Superior temporal gyrus (tissue), 1 donor: ENCODE measurements at regions not wholly inside any gene's neighbourhood (a gene's known extent, or its start where the extent isn't known, plus 50 kb on each side); places are given as distances from the start of the nearest gene placed in this dataset.
"Not testable (repeated sequence)": the region's sequence is repeated elsewhere in the genome, so short reads cannot be mapped to it uniquely, and the experiment has no call there.

ENCODE experiments used
- DNase-seq: peaks from one replicate; pipeline ENCODE4 v3.0.0-alpha.2; 2016; ENCODE audit errors: extremely low spot score

- DNase-seq, result no peak
Observed at GRCh38 chr16:47861999-47862398, 293.8 kb downstream of the ABCC12 start.

- DNase-seq, result no peak
Observed at GRCh38 chr16:47858333-47858982, 297.3 kb downstream of the ABCC12 start.

GRCh38 chr16:47855431-47855830 lies 300.4 kb downstream of the ABCC12 start:
- DNase-seq, result no peak

DNA sequence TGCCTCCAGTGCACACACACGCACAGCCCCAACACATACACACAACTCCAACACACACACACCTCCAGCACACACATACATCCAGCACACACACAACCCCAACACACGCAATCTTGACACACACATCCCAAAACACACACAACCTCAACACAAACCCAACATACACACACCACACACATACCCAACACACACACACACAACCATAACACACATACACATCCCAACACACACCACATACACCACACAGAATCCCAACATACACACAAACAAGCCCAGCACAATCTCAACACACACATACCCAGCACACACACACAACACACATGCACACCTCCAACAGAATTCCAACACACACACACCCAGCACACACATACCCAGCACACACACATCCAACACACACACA lies 301.1 kb downstream of the ABCC12 start:
- no peak for DNase-seq

- DNase-seq, result no peak
Observed at GRCh38 chr16:47852991-47853390, 302.8 kb downstream of the ABCC12 start.

DNA sequence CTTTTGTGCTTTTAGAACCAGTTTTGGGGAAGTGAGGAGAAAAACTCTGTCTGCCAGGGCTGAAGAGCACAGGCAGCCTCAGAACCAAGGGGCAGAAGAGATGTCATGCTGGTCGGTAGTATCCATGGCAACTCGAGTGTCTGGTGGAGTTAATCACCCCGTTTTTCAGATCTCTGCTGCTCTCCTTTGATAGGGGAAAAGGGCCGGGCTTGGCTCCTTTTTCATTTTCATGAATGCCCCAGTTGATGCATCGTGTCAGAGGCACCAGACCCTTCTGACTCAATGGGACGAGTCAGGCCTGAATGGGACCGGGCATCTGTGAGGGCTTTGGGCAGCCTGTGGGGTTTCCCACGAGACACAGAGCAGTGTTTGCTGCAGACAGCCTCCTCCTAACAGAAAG lies 304.6 kb downstream of the ABCC12 start:
- DNase-seq, result peak; percentile 54

DNA sequence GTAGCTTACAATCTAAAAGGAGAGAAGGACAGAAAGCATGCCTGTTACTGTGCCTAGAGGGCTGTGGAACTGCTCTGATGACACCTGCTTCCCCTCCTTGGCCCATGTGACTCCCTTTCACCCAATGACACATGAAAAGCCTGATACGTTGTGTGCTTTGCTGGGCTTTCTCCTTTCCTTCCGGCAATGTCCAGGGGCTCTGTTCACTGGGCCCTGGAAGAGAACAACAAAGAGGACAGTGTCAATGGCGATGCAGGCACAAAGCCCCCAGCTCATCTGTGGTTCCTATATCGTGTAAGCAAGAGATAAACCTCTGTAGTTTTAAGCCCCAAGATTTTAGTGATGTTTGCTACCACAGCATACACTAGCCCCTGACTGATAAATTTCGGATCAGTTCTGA lies 306.1 kb downstream of the ABCC12 start:
- no peak for DNase-seq

DNA sequence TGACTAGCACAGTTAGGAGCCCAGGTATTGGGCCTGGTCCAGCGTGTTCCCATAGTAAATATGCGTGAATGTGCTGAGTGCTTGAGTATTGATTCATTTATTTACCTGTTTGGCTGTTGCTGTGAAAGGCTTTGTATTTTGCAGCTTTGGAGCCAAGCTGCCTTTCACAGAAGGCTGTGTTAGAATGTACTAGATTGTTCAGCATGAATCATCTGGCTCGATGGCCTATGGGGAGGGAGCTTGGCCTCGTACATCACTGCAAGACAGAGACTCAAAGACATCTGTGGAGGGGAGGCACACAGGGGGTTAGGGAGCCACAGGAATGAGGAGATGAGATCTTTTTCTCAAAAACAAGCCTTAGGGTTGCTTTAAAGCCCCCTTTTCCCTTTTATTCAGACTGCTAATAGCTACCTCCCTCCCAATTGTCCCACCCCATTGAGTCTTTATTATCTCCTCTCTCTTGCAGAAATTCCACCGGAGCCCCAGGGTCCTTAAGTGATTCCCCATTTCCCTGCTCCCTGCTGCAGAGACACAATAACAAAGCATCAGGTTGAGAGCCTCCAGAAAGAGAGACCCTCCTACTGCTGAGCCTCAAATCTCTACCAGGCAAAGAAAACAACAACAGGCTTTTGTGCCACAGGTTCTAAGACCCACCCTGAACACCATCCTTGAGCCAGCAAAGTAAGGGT lies 307.2 kb downstream of the ABCC12 start:
- peak; percentile 88 for DNase-seq

DNA sequence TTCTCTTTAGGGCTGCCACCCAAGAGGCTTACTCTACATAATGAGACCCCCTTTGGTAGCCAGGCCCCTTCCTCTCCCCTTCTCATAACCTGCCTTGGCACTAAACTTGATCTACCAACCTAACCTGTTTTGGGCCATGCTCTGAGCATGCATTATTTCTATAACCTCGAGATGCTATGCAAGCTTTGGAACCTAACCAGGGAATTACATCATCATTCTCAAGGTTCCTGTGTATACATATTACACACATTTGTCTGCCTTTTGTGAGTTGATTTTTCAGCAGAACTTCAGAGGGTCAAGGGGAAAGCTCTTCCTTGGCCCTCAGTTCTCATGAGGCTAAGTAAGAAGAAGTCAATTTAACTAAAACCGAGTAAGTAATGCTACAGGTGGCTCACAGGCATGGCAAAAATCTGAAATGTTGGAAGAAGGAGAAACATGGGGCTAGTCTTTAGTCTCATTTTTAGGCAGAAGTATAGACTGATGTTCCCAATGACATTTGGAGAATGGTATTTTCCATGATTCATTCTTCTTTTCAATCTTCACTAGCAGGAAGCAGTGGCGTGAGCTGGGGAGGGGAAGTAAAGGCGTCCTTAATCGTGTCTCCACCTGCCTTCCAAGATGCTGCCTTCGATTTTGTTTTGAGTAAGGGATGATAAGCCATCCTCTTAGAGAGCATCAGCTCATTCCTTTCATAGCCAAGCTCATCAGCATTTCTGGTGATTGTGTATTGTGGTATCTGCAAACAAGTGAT lies 308.4 kb downstream of the ABCC12 start:
- DNase-seq, result no peak

DNA sequence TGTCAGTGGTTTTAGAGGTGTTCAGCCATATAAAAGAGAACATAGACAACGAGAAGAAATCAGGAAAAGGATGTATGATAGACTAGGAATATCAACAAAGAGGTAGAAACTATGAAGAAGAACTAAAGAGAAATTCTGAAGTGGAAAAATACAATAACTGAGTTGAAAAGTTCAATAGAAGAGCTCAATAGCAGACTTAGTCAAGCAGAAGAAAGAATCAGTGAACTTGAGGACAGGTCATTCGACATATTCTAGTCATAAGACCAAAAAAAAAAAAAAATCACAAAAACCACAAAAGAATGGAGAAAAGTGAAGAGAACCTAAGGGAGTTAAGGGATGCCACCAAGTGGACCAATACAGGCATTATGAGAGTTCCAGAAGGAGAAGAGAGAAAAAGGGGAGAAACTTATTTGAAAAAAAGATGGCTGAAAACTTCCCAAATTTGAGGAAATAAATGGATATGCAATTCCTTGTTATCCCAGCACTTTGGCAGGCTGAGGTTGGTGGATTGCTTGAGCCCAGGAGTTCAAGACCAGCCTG lies 321.2 kb downstream of the ABCC12 start:
- DNase-seq, result no peak

- DNase-seq, result no peak
Observed at GRCh38 chr16:47833771-47834170, 322.0 kb downstream of the ABCC12 start.

DNA sequence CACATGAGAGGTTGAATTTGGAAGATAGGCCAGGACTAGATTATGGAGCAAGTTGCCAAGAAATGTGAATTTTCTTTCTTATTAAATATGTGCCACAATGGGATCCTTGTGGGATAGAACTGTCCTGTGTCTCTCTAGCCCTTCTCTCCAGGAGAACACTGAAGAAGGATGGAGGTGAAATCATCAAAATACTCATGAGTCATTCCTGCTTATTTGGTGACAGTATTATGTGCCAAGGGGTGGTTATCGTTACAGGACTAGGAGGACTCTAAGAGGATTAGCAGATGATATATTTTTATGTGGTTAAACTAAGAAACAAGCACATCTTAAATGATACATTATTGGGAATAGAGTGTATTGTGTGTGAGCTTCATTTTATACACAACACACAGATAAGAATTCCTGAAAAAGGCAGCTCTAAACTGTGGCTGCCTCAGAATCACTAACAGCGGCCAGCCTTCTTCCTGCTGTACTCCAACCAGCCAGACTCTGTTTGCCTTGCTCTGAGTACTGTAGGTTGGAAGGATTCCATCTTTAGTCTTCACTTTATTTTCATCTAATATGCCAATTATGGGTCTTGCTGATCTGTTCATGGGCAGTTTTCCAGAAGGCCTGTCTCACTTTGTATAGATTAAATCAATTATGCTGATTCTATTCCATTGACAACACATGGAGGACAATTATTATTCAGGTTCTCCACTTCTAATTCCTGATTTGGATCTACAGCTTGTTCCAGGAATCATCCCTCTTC lies 325.8 kb downstream of the ABCC12 start:
- DNase-seq, result no peak

- peak; percentile 76 for DNase-seq
Observed at GRCh38 chr16:47826070-47826469, 329.7 kb downstream of the ABCC12 start.

DNA sequence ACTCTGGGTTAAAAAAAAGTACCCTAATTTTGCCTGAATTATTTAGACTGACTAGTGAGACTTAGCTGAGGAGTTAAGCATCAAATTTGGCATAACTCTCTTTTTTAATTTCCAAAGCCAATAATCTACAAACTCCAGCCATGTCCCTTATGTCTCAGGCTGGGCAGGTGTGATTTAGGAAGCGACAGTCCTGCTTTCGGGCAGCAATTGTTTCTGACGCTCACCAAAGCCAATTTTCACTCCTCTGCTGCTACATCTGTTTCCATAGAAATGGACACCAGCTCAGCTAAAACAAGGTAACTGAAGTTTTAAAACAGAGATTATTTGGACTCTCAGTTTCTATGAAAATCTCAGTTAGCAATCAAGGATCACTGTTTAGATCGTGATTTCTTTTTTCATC lies 338.7 kb downstream of the ABCC12 start:
- DNase-seq, result no peak

GRCh38 chr16:47816511-47816910 lies 339.3 kb downstream of the ABCC12 start:
- no peak for DNase-seq

GRCh38 chr16:47815655-47816054 lies 340.1 kb downstream of the ABCC12 start:
- DNase-seq, result no peak

DNA sequence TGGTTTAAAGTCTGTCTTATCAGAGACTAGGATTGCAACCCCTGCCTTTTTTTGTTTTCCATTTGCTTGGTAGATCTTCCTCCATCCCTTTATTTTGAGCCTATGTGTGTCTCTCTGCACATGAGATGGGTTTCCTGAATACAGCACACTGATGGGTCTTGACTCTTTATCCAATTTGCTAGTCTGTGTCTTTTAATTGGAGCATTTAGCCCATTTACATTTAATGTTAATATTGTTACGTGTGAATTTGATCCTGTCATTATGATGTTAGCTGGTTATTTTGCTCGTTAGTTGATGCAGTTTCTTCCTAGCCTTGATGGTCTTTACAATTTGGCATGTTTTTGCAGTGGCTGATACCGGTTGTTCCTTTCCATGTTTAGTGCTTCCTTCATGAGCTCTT lies 344.0 kb downstream of the ABCC12 start:
- not testable (repeated sequence) for DNase-seq

DNA sequence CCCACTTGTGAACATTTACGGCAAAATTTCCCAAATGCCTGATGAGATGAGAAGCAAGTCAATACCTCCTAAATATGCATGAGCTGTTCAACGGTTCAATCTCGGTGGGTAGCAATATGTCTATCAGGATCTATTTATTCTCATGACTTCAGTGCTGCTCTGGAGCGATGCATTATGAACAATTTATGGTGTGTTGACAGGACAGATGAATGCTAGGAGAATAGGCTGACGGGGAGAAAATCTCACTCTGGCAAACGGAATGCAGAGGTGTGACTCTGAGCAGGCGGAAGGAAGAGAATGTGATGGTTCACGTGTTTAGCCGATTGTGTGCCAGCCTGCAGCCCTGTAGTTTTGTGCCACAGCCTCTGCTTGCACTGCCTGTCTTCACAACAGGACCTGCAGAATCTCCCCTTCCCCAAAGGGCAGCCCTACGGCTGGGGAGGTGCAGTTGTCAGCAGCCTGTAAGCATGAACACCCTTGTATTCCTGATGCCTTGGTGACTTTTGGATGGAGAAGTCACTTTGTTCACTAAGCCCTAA lies 345.2 kb downstream of the PHKB start:
- no peak for DNase-seq

DNA sequence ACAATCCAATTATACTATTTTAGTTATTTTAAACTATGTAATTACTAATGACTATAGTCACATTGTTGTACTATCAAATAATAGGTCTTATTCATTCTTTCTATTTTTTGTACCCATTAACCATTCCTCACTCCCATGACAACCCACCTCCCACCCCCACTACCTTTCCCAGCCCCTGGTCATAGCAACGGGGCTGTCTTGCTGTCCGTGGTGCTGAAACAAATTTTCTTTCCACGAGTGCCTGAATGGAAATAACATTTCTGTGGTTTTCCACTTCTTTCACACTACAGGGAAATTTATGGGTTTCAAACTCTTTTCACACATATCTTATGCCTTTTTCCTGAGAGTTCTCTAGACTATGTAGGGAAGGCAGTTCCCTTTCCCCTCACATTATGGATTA lies 326.6 kb downstream of the PHKB start:
- DNase-seq, result no peak

- no peak for DNase-seq
Observed at GRCh38 chr16:47781673-47782072, 320.5 kb downstream of the PHKB start.

DNA sequence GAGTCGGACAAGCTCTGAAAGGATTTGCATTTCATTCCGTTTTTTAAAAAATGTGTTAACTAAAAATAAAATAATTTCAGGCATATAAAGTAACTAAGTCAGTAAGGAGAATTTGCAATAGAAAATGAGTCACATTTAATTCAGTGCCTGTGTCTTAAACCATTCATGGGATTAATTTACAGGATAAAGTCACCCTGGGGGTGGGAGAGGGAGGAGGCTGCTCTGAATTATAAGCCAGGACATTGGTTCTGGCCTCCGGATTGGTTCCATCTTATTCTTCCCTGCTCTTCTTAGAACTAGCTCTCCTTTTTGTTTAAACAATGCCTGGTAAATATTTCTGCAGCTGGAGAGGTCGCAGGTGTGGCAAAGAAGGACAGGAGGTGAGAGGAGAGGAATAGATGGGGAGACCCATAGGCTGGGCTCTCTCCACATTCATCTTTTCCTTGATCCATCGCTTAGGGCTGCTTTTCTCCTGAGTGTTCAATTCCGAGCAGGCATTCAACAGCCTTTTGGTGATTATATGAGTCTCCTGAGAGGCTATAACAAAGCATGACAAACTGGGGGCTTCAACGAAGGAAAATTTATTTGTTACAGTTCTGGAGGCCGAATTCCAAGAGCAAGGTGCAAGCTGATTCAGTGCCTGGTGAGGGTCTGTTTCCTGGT lies 319.2 kb downstream of the PHKB start:
- DNase-seq, result peak; percentile 18
